PC-9 (cell line): ENCODE measurements at regions not wholly inside any gene's neighbourhood (a gene's known extent, or its start where the extent isn't known, plus 50 kb on each side); places are given as distances from the start of the nearest gene placed in this dataset.
A peak's percentile ranks its signal among the peaks of the same experiment; 100 is the strongest.

ENCODE experiments used
- BruUV-seq: library from RNA; stranded (reverse); fragments of 400-500 nt; replicated peaks from 2 replicates; lab custom pipeline; 2021; lab: Mats Ljungman, UMichigan
- CTCF ChIA-PET: fragments of 300-600 bp; sonication (Branson Sonifier 250); formaldehyde crosslinking; loops from one replicate; lab custom pipeline; 2022; ENCODE audit warnings: antibody characterized with exemption; lab: Charles Lee
- POLR2A ChIA-PET: fragments of 300-600 bp; sonication (Branson Sonifier 250); formaldehyde crosslinking; loops from one replicate; lab custom pipeline; 2022; ENCODE audit warnings: antibody characterized with exemption; ENCODE audit not compliant: unreplicated experiment; lab: Charles Lee
- DNase-seq, 2 experiments: peaks; one replicate each; pipeline versions ENCODE4 v3.0.0 to v3.0.0-alpha.2; 2015 to 2022; ENCODE audit warnings: mixed read lengths in 1 of 2
- H2AFZ ChIP-seq: fragments of 200-600 bp; sonication (generic); 2 replicates; pipeline ENCODE4 v1.8.1; 2017; ENCODE audit warnings: antibody characterized with exemption
- H3F3A ChIP-seq: fragments of 200-600 bp; sonication (generic); 2 replicates; pipeline ENCODE4 v1.8.1; 2017; ENCODE audit warnings: antibody characterized with exemption, mild to moderate bottlenecking, low read depth; ENCODE audit not compliant: insufficient read depth
- H3K27ac ChIP-seq: fragments of 200-600 bp; sonication (generic); 2 replicates; pipeline ENCODE4 v1.6.1; 2016; ENCODE audit warnings: mixed run types
- H3K27me3 ChIP-seq: fragments of 200-600 bp; sonication (generic); 2 replicates; pipeline ENCODE4 v1.6.1; 2016; ENCODE audit warnings: low read depth, mixed run types; ENCODE audit not compliant: insufficient read depth
- H3K36me3 ChIP-seq: fragments of 200-600 bp; sonication (generic); 2 replicates; pipeline ENCODE4 v1.6.1; 2016; ENCODE audit warnings: low read depth, mixed run types
- H3K4me1 ChIP-seq: fragments of 200-600 bp; sonication (generic); replicated peaks from 2 replicates; pipeline ENCODE4 v1.6.1; 2016; ENCODE audit warnings: mixed run types; ENCODE audit not compliant: insufficient read depth
- H3K4me2 ChIP-seq: fragments of 200-600 bp; sonication (generic); 2 replicates; pipeline ENCODE4 v1.6.1; 2017; ENCODE audit warnings: mixed run types
- H3K4me3 ChIP-seq: fragments of 200-600 bp; sonication (generic); 2 replicates; pipeline ENCODE4 v1.6.1; 2016; ENCODE audit warnings: mixed run types
- H3K79me2 ChIP-seq: fragments of 200-600 bp; sonication (generic); 2 replicates; pipeline ENCODE4 v1.6.1; 2017; ENCODE audit warnings: low read depth, mixed run types
- H3K9me2 ChIP-seq: fragments of 200-600 bp; sonication (generic); 2 replicates; pipeline ENCODE4 v1.8.1; 2017; ENCODE audit warnings: mild to moderate bottlenecking; ENCODE audit not compliant: insufficient read depth
- H3K9me3 ChIP-seq: fragments of 200-600 bp; sonication (generic); 2 replicates; pipeline ENCODE4 v1.8.1; 2016; ENCODE audit warnings: low read depth; ENCODE audit not compliant: insufficient read depth
- H4K20me1 ChIP-seq: fragments of 200-600 bp; sonication (generic); 2 replicates; pipeline ENCODE4 v1.8.1; 2017; ENCODE audit not compliant: insufficient read depth
- CTCF ChIP-seq: fragments of 200-600 bp; sonication (generic); conservative IDR thresholded peaks from 2 replicates; pipeline ENCODE4 v1.6.1; 2017; ENCODE audit warnings: mixed run types, antibody characterized with exemption, mild to moderate bottlenecking, moderate library complexity
- EZH2 ChIP-seq: fragments of 200-600 bp; sonication (generic); IDR thresholded peaks from 2 replicates; pipeline ENCODE4 v1.8.0; 2017; ENCODE audit warnings: antibody characterized with exemption, low read depth
- intact Hi-C: fragments of 100-400 bp; cut with micrococcal nuclease; formaldehyde crosslinking; loops from one replicate; pipeline ENCODE4 v1.10.0; 2022; ENCODE audit not compliant: unreplicated experiment

- intact Hi-C loops = no loop called here
- TF ChIP-seq CTCF = no peak
- Histone ChIP-seq H3K4me1 (peaks cover 11% of the 10 kb centered on the region), H3K79me2 (no peaks in the 10 kb centered on the region), H3K9me2 (no peaks in the 10 kb centered on the region), H3K27ac (no peak overlapping the region), H2AFZ (no peak overlapping the region), H3F3A (no peaks in the 10 kb centered on the region), H3K27me3 (no peaks in the 10 kb centered on the region), H4K20me1 (no peaks in the 10 kb centered on the region), H3K4me3 (no peak overlapping the region), H3K4me2 (no peak overlapping the region), H3K9me3 (no peaks in the 10 kb centered on the region), H3K36me3 (no peaks in the 10 kb centered on the region)
- ChIA-PET CTCF (no interaction called here), POLR2A (interaction anchor here (0.7 kb wide), 1 partner anchor 11 kb away, joined by 4 read pairs; no protein-coding TSS in a partner anchor)
- no peak for DNase-seq
- no TSS peak for BruUV-seq
Measured at GRCh38 chr5:52725808-52726207, 61.9 kb upstream of the ITGA1 start.

GRCh38 chr5:52727020-52727419 is 60.7 kb upstream of the ITGA1 start:
- BruUV-seq = no TSS peak
- H3F3A ChIP-seq = no peaks in the 10 kb centered on the region
- intact Hi-C loops = no loop called here

DNA sequence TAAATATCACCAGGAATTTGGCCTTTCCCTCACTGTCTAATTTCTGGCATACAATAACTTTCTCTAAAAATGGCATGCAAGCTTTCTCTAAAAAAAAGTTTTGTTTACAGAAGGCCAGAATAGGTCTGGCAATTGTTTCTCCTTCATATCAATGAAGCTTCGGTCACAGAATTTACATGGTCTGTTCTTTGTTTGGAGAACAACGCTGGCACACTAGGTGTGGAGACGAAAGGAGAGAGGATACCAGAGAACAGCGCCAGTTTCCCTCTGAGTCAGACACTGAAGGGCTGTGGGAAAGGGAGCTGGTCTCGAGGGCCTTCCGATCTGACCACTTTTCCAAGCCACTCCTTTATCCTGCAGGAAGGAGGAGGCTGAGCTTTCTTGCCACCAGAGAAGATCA is 60.1 kb upstream of the ITGA1 start:
- peak overlapping the region; percentile 63; the same call in 1 of the 2 replicates for H2AFZ ChIP-seq

More at GRCh38 chr5:52727020-52727419, 60.7 kb upstream of the ITGA1 start:
- H3K27ac ChIP-seq = peak overlapping the region; percentile 49
- no peaks in the 10 kb centered on the region for H3K9me2 ChIP-seq
- no peaks in the 10 kb centered on the region for H4K20me1 ChIP-seq
- no peaks in the 10 kb centered on the region for H3K27me3 ChIP-seq
- H3K4me1 ChIP-seq = peaks cover 11% of the 10 kb centered on the region
- no peak for DNase-seq
- POLR2A ChIA-PET = interaction anchor here (0.6 to 0.7 kb wide), 2 partner anchors 196 to 455 kb away, joined by 3 to 4 read pairs; no protein-coding TSS in a partner anchor
- H2AFZ ChIP-seq = no peak overlapping the region
- H3K79me2 ChIP-seq = no peaks in the 10 kb centered on the region
- no peaks in the 10 kb centered on the region for H3K9me3 ChIP-seq
- H3K36me3 ChIP-seq = no peaks in the 10 kb centered on the region
- CTCF ChIA-PET = no interaction called here
- H3K4me3 ChIP-seq = no peak overlapping the region
- peak overlapping the region; percentile 55; the same call in 1 of the 2 replicates for H3K4me2 ChIP-seq
- TF ChIP-seq CTCF (no peak), EZH2 (no peak)

DNA sequence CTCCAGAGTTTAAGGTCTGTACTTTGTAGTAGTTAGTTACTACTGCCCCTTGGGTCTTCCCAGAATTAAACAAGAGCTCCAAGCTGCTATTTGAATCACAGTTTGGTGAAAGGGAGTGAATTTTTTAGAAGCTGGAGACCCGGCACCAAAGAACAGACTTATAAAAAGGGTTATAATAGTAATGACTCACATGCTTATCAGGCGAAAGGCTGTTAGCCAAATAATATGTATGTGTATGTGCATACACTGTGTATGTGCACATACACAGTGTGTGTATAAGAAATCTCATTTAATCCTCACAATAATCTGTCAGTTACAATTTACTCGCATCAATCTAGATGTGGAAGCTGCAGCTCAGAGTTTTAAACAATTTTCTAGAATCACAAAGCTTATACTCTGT is 59.5 kb upstream of the ITGA1 start:
- Histone ChIP-seq H3K79me2 (no peaks in the 10 kb centered on the region), H3K36me3 (no peaks in the 10 kb centered on the region), H3K9me2 (no peaks in the 10 kb centered on the region), H3K27ac (peak overlapping the region; percentile 49), H3K4me3 (no peak overlapping the region), H3K4me1 (peaks cover 11% of the 10 kb centered on the region), H3F3A (no peaks in the 10 kb centered on the region), H3K4me2 (peak overlapping the region; percentile 55), H3K9me3 (no peaks in the 10 kb centered on the region), H4K20me1 (no peaks in the 10 kb centered on the region), H2AFZ (no peak overlapping the region; the same call in 1 of the 2 replicates), H3K27me3 (no peaks in the 10 kb centered on the region)
- ChIA-PET CTCF (no interaction called here), POLR2A (interaction anchor here (0.5 kb wide), 1 partner anchor 37 kb away, joined by 9 read pairs; no protein-coding TSS in a partner anchor)
- DNase-seq = no peak
- BruUV-seq = no TSS peak
- no peak for TF ChIP-seq CTCF
- TF ChIP-seq EZH2 = no peak
- intact Hi-C loops = no loop called here

More for the DNA sequence above, 60.1 kb upstream of the ITGA1 start:
- Histone ChIP-seq H4K20me1 (no peaks in the 10 kb centered on the region), H3K27me3 (no peaks in the 10 kb centered on the region), H3K4me2 (peak overlapping the region; percentile 55), H3K79me2 (no peaks in the 10 kb centered on the region), H3K36me3 (no peaks in the 10 kb centered on the region), H3F3A (no peaks in the 10 kb centered on the region), H3K4me1 (peaks cover 11% of the 10 kb centered on the region), H3K27ac (peak overlapping the region; percentile 49), H3K9me2 (no peaks in the 10 kb centered on the region), H3K4me3 (no peak overlapping the region; the same call in 1 of the 2 replicates), H3K9me3 (no peaks in the 10 kb centered on the region)
- CTCF ChIA-PET = no interaction called here
- BruUV-seq = no TSS peak
- POLR2A ChIA-PET = interaction anchor here (0.6 kb wide), 1 partner anchor 195 kb away, joined by 4 read pairs; no protein-coding TSS in a partner anchor
- DNase-seq = peak; percentile 17 to 61
- intact Hi-C loops = no loop called here
- TF ChIP-seq EZH2 = no peak
